ENCODE measurements at regions not wholly inside any gene's neighbourhood (a gene's known extent, or its start where the extent isn't known, plus 50 kb on each side); places are given as distances from the start of the nearest gene placed in this dataset.
A peak's percentile ranks its signal among the peaks of the same experiment; 100 is the strongest.

- TF ChIP-seq CTCF (IDR thresholded peaks at IDR 0.05 in 4 of 5, conservative IDR thresholded peaks at IDR 0.05 in 1 of 5) = no peak
- no peak for TF ChIP-seq POLR2A (IDR thresholded peaks at IDR 0.05)
- peak; percentile 6 to 27 for DNase-seq
- Histone ChIP-seq H3K36me3 (no peaks in the 10 kb centered on the region), H3K4me3 (no peak overlapping the region), H3K9me3 (no peaks in the 10 kb centered on the region), H3K27ac (no peak overlapping the region), H3K27me3 (no peaks in the 10 kb centered on the region), H3K4me1 (peaks cover 0 to 9% of the 10 kb centered on the region in 2 donors)
- in situ Hi-C loops (cut with MboI; ENCODE audit: low sequenced_read_pairs in 4 of 4) = no loop called here
- intact Hi-C loops (cut with DNase I; ENCODE audit: low total_unique reads) = no loop called here
- peak; percentile 77 to 79 for ATAC-seq
Measured at GRCh38 chr4:181272422-181272821, 970.8 kb upstream of the TENM3 start.

- in situ Hi-C loops (cut with MboI; ENCODE audit: low sequenced_read_pairs in 4 of 4) = loop anchor here in 1 of 4 donors (25.0 kb wide), 1 partner anchor 258 kb away; no protein-coding TSS in a partner anchor
- no peaks in the 10 kb centered on the region for H3K4me1 ChIP-seq
- no peaks in the 10 kb centered on the region for H3K9me3 ChIP-seq
- no peak overlapping the region for H3K27ac ChIP-seq
- DNase-seq = no peak
- H3K27me3 ChIP-seq = no peaks in the 10 kb centered on the region
- intact Hi-C loops (cut with DNase I; ENCODE audit: low total_unique reads) = no loop called here
- ATAC-seq = no peak
- H3K36me3 ChIP-seq = no peaks in the 10 kb centered on the region
- TF ChIP-seq POLR2A (IDR thresholded peaks at IDR 0.05) = no peak
- TF ChIP-seq CTCF (IDR thresholded peaks at IDR 0.05 in 4 of 5, conservative IDR thresholded peaks at IDR 0.05 in 1 of 5) = no peak
- no peak overlapping the region for H3K4me3 ChIP-seq
Measured at GRCh38 chr4:181278941-181279340, 964.3 kb upstream of the TENM3 start.

GRCh38 chr4:181281451-181281850 lies 961.8 kb upstream of the TENM3 start:
- no peak overlapping the region for H3K4me3 ChIP-seq
- intact Hi-C loops (cut with DNase I; ENCODE audit: low total_unique reads) = no loop called here
- H3K36me3 ChIP-seq = no peaks in the 10 kb centered on the region
- no peaks in the 10 kb centered on the region for H3K9me3 ChIP-seq
- H3K27me3 ChIP-seq = no peaks in the 10 kb centered on the region
- no peak for ATAC-seq
- no peaks in the 10 kb centered on the region for H3K4me1 ChIP-seq
- no peak overlapping the region for H3K27ac ChIP-seq
- DNase-seq = no peak
- TF ChIP-seq POLR2A (IDR thresholded peaks at IDR 0.05) = no peak
- TF ChIP-seq CTCF (IDR thresholded peaks at IDR 0.05 in 4 of 5, conservative IDR thresholded peaks at IDR 0.05 in 1 of 5) = no peak
- in situ Hi-C loops (cut with MboI; ENCODE audit: low sequenced_read_pairs in 4 of 4) = loop anchor here in 1 of 4 donors (25.0 kb wide), 1 partner anchor 256 kb away; no protein-coding TSS in a partner anchor

- Histone ChIP-seq H3K27ac (no peak overlapping the region), H3K27me3 (no peaks in the 10 kb centered on the region), H3K9me3 (no peaks in the 10 kb centered on the region), H3K4me3 (no peak overlapping the region), H3K4me1 (peaks cover 0 to 9% of the 10 kb centered on the region in 2 donors), H3K36me3 (no peaks in the 10 kb centered on the region)
- DNase-seq (no peak), ATAC-seq (no peak)
- TF ChIP-seq POLR2A (IDR thresholded peaks at IDR 0.05) = no peak
- TF ChIP-seq CTCF (IDR thresholded peaks at IDR 0.05 in 4 of 5, conservative IDR thresholded peaks at IDR 0.05 in 1 of 5) = no peak
- in situ Hi-C loops (cut with MboI; ENCODE audit: low sequenced_read_pairs in 4 of 4) (loop anchor here in 1 of 4 donors (25.0 kb wide), 1 partner anchor 248 kb away; no protein-coding TSS in a partner anchor), intact Hi-C loops (cut with DNase I; ENCODE audit: low total_unique reads) (no loop called here)
Measured at GRCh38 chr4:181289198-181289597, 954.0 kb upstream of the TENM3 start.

GRCh38 chr4:181291615-181292014 lies 951.6 kb upstream of the TENM3 start:
- intact Hi-C loops (cut with DNase I; ENCODE audit: low total_unique reads) = no loop called here
- Histone ChIP-seq H3K4me1 (peaks cover 0 to 9% of the 10 kb centered on the region in 2 donors), H3K4me3 (no peak overlapping the region), H3K27ac (no peak overlapping the region), H3K27me3 (no peaks in the 10 kb centered on the region), H3K9me3 (no peaks in the 10 kb centered on the region), H3K36me3 (no peaks in the 10 kb centered on the region)
- in situ Hi-C loops (cut with MboI; ENCODE audit: low sequenced_read_pairs in 4 of 4) = loop anchor here in 1 of 4 donors (25.0 kb wide), 1 partner anchor 246 kb away; no protein-coding TSS in a partner anchor
- no peak for DNase-seq
- TF ChIP-seq CTCF (IDR thresholded peaks at IDR 0.05 in 4 of 5, conservative IDR thresholded peaks at IDR 0.05 in 1 of 5) (no peak), POLR2A (IDR thresholded peaks at IDR 0.05) (no peak)
- ATAC-seq = no peak

All from gastrocnemius medialis (tissue), 4 donors.